GM23338 (cell line): ENCODE measurements at regions not wholly inside any gene's neighbourhood (a gene's known extent, or its start where the extent isn't known, plus 50 kb on each side); places are given as distances from the start of the nearest gene placed in this dataset.

Experiments used
- CREB1 ChIP-seq: fragments of 250-450 bp; sonication (Bioruptor Pico); IDR thresholded peaks from 2 replicates; pipeline ENCODE4 v1.5.0; 2020; ENCODE audit warnings: low read depth, mild to moderate bottlenecking, moderate library complexity
- CTCF ChIP-seq, 2 experiments: fragments of 200-600 bp in 1 of 2; sonication (generic) in 1 of 2; conservative IDR thresholded peaks; 2 replicates each; pipeline versions ENCODE4 v1.5.1 to v1.6.1; 2016 to 2017; ENCODE audit warnings: antibody characterized with exemption in 2 of 2, low read depth in 2 of 2, mild to moderate bottlenecking in 2 of 2, moderate library complexity in 1 of 2
- ETS1 ChIP-seq: IDR thresholded peaks from 2 replicates; pipeline ENCODE4 v1.6.1; 2016; ENCODE audit warnings: antibody characterized with exemption
- EZH2 ChIP-seq: fragments of 200-600 bp; sonication (generic); IDR thresholded peaks from one replicate; pipeline ENCODE4 v1.8.0; 2017; ENCODE audit warnings: antibody characterized with exemption, mild to moderate bottlenecking, low read depth; ENCODE audit not compliant: unreplicated experiment
- EZH2phosphoT487 ChIP-seq: fragments of 200-600 bp; sonication (generic); IDR thresholded peaks from one replicate; pipeline ENCODE4 v1.8.1; 2018; ENCODE audit warnings: antibody characterized with exemption; ENCODE audit not compliant: unreplicated experiment
- JUNB ChIP-seq: IDR thresholded peaks from one replicate; pipeline ENCODE4 v1.6.1; 2016; ENCODE audit warnings: antibody characterized with exemption; ENCODE audit not compliant: unreplicated experiment
- POLR2AphosphoS5 ChIP-seq: IDR thresholded peaks from 2 replicates; pipeline ENCODE4 v1.6.1; 2016; ENCODE audit warnings: antibody characterized with exemption, low read depth
- REST ChIP-seq: IDR thresholded peaks from one replicate; pipeline ENCODE4 v1.6.1; 2018; ENCODE audit warnings: antibody characterized with exemption; ENCODE audit not compliant: unreplicated experiment
- STAT1 ChIP-seq: IDR thresholded peaks from one replicate; pipeline ENCODE4 v1.6.1; 2016; ENCODE audit warnings: antibody characterized with exemption; ENCODE audit not compliant: unreplicated experiment

GRCh38 chr6:48311301-48311700, 200.3 kb upstream of the PTCHD4 start:
- no peak for TF ChIP-seq JUNB
- no peak for TF ChIP-seq EZH2phosphoT487
- TF ChIP-seq CTCF (conservative IDR thresholded peaks at IDR 0.05; ENCODE audit: low read depth in 2 of 2): no peak
- no peak for TF ChIP-seq EZH2
- no peak for TF ChIP-seq POLR2AphosphoS5
- TF ChIP-seq CREB1: no peak
- TF ChIP-seq ETS1: no peak
- TF ChIP-seq REST: no peak
- no peak for TF ChIP-seq STAT1
